Liver (tissue), 3 donors: ENCODE measurements at regions not wholly inside any gene's neighbourhood (a gene's known extent, or its start where the extent isn't known, plus 50 kb on each side); places are given as distances from the start of the nearest gene placed in this dataset.

ENCODE experiments used
- EGR1 ChIP-seq, 2 donors: IDR thresholded peaks; 2 replicates each; pipeline ENCODE4 v1.6.1; 2016 to 2018; ENCODE audit warnings: antibody characterized with exemption in 2 of 2, low read depth in 2 of 2
- FOXA1 ChIP-seq: IDR thresholded peaks from 2 replicates; pipeline ENCODE4 v1.6.1; 2016; ENCODE audit warnings: antibody characterized with exemption
- HNF4A ChIP-seq, 2 donors: conservative IDR thresholded peaks; 2 replicates each; pipeline ENCODE4 v1.6.1; 2016; ENCODE audit warnings: antibody characterized with exemption in 2 of 2, mild to moderate bottlenecking in 2 of 2
- JUND ChIP-seq, 2 donors: IDR thresholded peaks; 2 replicates each; pipeline ENCODE4 v1.6.1; 2016; ENCODE audit warnings: antibody characterized with exemption in 2 of 2
- MAX ChIP-seq: IDR thresholded peaks from 2 replicates; pipeline ENCODE4 v1.6.1; 2016; ENCODE audit warnings: antibody characterized with exemption
- RAD21 ChIP-seq, 2 donors: IDR thresholded peaks; 2 replicates each; pipeline ENCODE4 v1.6.1; 2016; ENCODE audit warnings: antibody characterized with exemption in 2 of 2, mild to moderate bottlenecking in 2 of 2
- REST ChIP-seq: IDR thresholded peaks from 2 replicates; pipeline ENCODE4 v1.6.1; 2016; ENCODE audit warnings: antibody characterized with exemption, mild to moderate bottlenecking
- RXRA ChIP-seq, 2 donors: IDR thresholded peaks; 2 replicates each; pipeline ENCODE4 v1.6.1; 2017 to 2018; ENCODE audit warnings: antibody characterized with exemption in 2 of 2, mild to moderate bottlenecking in 1 of 2
- SP1 ChIP-seq: IDR thresholded peaks from 2 replicates; pipeline ENCODE4 v1.6.1; 2018; ENCODE audit warnings: antibody characterized with exemption, mild to moderate bottlenecking
- TAF1 ChIP-seq: conservative IDR thresholded peaks from 2 replicates; pipeline ENCODE4 v1.6.1; 2016; ENCODE audit warnings: antibody characterized with exemption, mild to moderate bottlenecking
- YY1 ChIP-seq: IDR thresholded peaks from 2 replicates; pipeline ENCODE4 v1.6.1; 2016; ENCODE audit warnings: antibody characterized with exemption, mild to moderate bottlenecking
- ZBTB33 ChIP-seq: IDR thresholded peaks from 2 replicates; pipeline ENCODE4 v1.6.1; 2016; ENCODE audit warnings: antibody characterized with exemption
- TF ChIP-seq, protein P1 (sequence below): fragments of 150-350 bp; IDR thresholded peaks from 2 replicates; pipeline ENCODE4 v1.5.1; 2017; ENCODE audit warnings: improper control_type of control experiment, low read depth, low read length; ENCODE audit not compliant: missing input control
- donor health status: healthy.
- donor health status: healthy.

GRCh38 chr14:66099451-66099850, 386.7 kb upstream of the CCDC196 start:
- TF ChIP-seq RAD21 (IDR thresholded peaks at IDR 0.05) = no peak
- no peak for TF ChIP-seq FOXA1
- TF ChIP-seq, protein P1, sequence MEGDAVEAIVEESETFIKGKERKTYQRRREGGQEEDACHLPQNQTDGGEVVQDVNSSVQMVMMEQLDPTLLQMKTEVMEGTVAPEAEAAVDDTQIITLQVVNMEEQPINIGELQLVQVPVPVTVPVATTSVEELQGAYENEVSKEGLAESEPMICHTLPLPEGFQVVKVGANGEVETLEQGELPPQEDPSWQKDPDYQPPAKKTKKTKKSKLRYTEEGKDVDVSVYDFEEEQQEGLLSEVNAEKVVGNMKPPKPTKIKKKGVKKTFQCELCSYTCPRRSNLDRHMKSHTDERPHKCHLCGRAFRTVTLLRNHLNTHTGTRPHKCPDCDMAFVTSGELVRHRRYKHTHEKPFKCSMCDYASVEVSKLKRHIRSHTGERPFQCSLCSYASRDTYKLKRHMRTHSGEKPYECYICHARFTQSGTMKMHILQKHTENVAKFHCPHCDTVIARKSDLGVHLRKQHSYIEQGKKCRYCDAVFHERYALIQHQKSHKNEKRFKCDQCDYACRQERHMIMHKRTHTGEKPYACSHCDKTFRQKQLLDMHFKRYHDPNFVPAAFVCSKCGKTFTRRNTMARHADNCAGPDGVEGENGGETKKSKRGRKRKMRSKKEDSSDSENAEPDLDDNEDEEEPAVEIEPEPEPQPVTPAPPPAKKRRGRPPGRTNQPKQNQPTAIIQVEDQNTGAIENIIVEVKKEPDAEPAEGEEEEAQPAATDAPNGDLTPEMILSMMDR = no peak
- TF ChIP-seq SP1 = no peak
- no peak for TF ChIP-seq TAF1
- no peak for TF ChIP-seq REST
- no peak for TF ChIP-seq RXRA (IDR thresholded peaks at IDR 0.05)
- TF ChIP-seq JUND (IDR thresholded peaks at IDR 0.05) = no peak
- no peak for TF ChIP-seq EGR1 (IDR thresholded peaks at IDR 0.05; ENCODE audit: low read depth in 2 of 2)
- no peak for TF ChIP-seq YY1
- no peak for TF ChIP-seq MAX
- TF ChIP-seq HNF4A (conservative IDR thresholded peaks at IDR 0.05) = no peak
- TF ChIP-seq ZBTB33 = no peak
